ENCODE measurements at regions not wholly inside any gene's neighbourhood (a gene's known extent, or its start where the extent isn't known, plus 50 kb on each side); places are given as distances from the start of the nearest gene placed in this dataset.

- no peaks in the 10 kb centered on the region for H3K9me3 ChIP-seq
- TF ChIP-seq CTCF (IDR thresholded peaks at IDR 0.05), result no peak
- no peak overlapping the region for H3K4me3 ChIP-seq
- ATAC-seq (ENCODE audit: insufficient number of reproducible peaks, low FRiP score, low read depth) (no peak), DNase-seq (ENCODE audit: low spot score) (no peak)
- no peaks in the 10 kb centered on the region for H3K27me3 ChIP-seq (replicated peaks; ENCODE audit: insufficient read depth)
- H3K27ac ChIP-seq, result no peak overlapping the region
- H3K36me3 ChIP-seq, result no peaks in the 10 kb centered on the region
- H3K4me1 ChIP-seq (ENCODE audit: control insufficient read depth in 1 of 2, low read depth in 2 of 2), result no peaks in the 10 kb centered on the region
Observed at GRCh38 chr13:59414006-59414405, 749.7 kb downstream of the DIAPH3 start.

GRCh38 chr13:59415498-59415897, 748.2 kb downstream of the DIAPH3 start:
- no peaks in the 10 kb centered on the region for H3K36me3 ChIP-seq
- no peaks in the 10 kb centered on the region for H3K4me1 ChIP-seq (ENCODE audit: control insufficient read depth in 1 of 2, low read depth in 2 of 2)
- no peak overlapping the region for H3K27ac ChIP-seq
- H3K9me3 ChIP-seq, result no peaks in the 10 kb centered on the region
- no peak for TF ChIP-seq CTCF (IDR thresholded peaks at IDR 0.05)
- H3K4me3 ChIP-seq, result no peak overlapping the region
- DNase-seq (ENCODE audit: low spot score) (no peak), ATAC-seq (ENCODE audit: insufficient number of reproducible peaks, low FRiP score, low read depth) (no peak)
- H3K27me3 ChIP-seq (replicated peaks; ENCODE audit: insufficient read depth), result no peaks in the 10 kb centered on the region

- no peaks in the 10 kb centered on the region for H3K9me3 ChIP-seq
- H3K4me1 ChIP-seq (ENCODE audit: control insufficient read depth in 1 of 2, low read depth in 2 of 2), result no peaks in the 10 kb centered on the region
- H3K27me3 ChIP-seq (replicated peaks; ENCODE audit: insufficient read depth), result no peaks in the 10 kb centered on the region
- H3K27ac ChIP-seq, result no peak overlapping the region
- DNase-seq (ENCODE audit: low spot score) (no peak), ATAC-seq (ENCODE audit: insufficient number of reproducible peaks, low FRiP score, low read depth) (no peak)
- H3K4me3 ChIP-seq, result no peak overlapping the region
- TF ChIP-seq CTCF (IDR thresholded peaks at IDR 0.05), result no peak
- H3K36me3 ChIP-seq, result no peaks in the 10 kb centered on the region
Observed at GRCh38 chr13:59416561-59416960, 747.2 kb downstream of the DIAPH3 start.

- DNase-seq (ENCODE audit: low spot score) (no peak), ATAC-seq (ENCODE audit: insufficient number of reproducible peaks, low FRiP score, low read depth) (no peak)
- Histone ChIP-seq H3K27ac (no peak overlapping the region), H3K36me3 (no peaks in the 10 kb centered on the region), H3K27me3 (replicated peaks; ENCODE audit: insufficient read depth) (no peaks in the 10 kb centered on the region), H3K4me1 (ENCODE audit: control insufficient read depth in 1 of 2, low read depth in 2 of 2) (peaks cover 0 to 3% of the 10 kb centered on the region in 2 donors), H3K9me3 (no peaks in the 10 kb centered on the region), H3K4me3 (no peak overlapping the region)
- TF ChIP-seq CTCF (IDR thresholded peaks at IDR 0.05), result no peak
Observed at GRCh38 chr13:59422646-59423045, 741.1 kb downstream of the DIAPH3 start.

GRCh38 chr13:59423708-59424340, 739.9 kb downstream of the DIAPH3 start:
- DNase-seq (ENCODE audit: low spot score) (no peak), ATAC-seq (ENCODE audit: insufficient number of reproducible peaks, low FRiP score, low read depth) (no peak)
- no peak for TF ChIP-seq CTCF (IDR thresholded peaks at IDR 0.05)
- Histone ChIP-seq H3K9me3 (no peaks in the 10 kb centered on the region), H3K4me1 (ENCODE audit: control insufficient read depth in 1 of 2, low read depth in 2 of 2) (peaks cover 0 to 3% of the 10 kb centered on the region in 2 donors), H3K27me3 (replicated peaks; ENCODE audit: insufficient read depth) (no peaks in the 10 kb centered on the region), H3K27ac (no peak overlapping the region), H3K36me3 (no peaks in the 10 kb centered on the region), H3K4me3 (no peak overlapping the region)

All from thoracic aorta (tissue), 2 donors.